ENCODE measurements at regions not wholly inside any gene's neighbourhood (a gene's known extent, or its start where the extent isn't known, plus 50 kb on each side); places are given as distances from the start of the nearest gene placed in this dataset.
"Not testable (repeated sequence)": the region's sequence is repeated elsewhere in the genome, so short reads cannot be mapped to it uniquely, and the experiment has no call there.

GRCh38 chr18:70709144-70709543, 420.3 kb downstream of the SOCS6 start:
- H3K36me3 Mint-ChIP-seq (ENCODE audit: insufficient read depth) = no peaks in the 10 kb centered on the region

DNA sequence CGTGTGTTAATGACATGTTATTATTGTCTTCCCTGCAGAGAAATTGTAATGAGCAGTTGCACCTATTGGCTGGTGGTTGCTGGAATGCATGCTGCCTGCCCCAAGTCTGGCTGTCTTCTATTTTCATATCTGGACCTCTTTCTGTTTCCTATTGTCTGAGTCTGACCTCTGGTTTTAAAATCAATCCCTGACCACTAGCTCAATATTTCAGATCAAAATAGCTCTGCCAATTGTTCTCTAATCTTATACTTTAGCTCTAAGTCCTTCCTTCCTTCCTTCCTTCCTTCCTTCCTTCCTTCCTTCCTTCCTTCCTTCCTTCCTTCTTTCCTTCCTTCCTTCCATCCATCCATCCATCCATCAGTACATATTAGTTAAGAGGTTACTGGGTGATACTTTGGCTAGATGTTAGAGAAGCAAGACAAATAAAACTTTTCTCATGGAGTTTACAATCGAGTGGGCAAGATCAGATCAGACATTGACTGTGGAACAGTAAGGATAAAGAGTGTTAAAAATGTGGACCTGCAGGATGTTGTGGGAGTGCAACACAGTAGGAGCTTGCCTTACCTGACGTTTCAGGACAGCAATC, 417.1 kb downstream of the SOCS6 start:
- H3K27ac Mint-ChIP-seq = no peak overlapping the region
- no peaks in the 10 kb centered on the region for H3K36me3 Mint-ChIP-seq (ENCODE audit: insufficient read depth)
- TF ChIP-seq, protein P1, sequence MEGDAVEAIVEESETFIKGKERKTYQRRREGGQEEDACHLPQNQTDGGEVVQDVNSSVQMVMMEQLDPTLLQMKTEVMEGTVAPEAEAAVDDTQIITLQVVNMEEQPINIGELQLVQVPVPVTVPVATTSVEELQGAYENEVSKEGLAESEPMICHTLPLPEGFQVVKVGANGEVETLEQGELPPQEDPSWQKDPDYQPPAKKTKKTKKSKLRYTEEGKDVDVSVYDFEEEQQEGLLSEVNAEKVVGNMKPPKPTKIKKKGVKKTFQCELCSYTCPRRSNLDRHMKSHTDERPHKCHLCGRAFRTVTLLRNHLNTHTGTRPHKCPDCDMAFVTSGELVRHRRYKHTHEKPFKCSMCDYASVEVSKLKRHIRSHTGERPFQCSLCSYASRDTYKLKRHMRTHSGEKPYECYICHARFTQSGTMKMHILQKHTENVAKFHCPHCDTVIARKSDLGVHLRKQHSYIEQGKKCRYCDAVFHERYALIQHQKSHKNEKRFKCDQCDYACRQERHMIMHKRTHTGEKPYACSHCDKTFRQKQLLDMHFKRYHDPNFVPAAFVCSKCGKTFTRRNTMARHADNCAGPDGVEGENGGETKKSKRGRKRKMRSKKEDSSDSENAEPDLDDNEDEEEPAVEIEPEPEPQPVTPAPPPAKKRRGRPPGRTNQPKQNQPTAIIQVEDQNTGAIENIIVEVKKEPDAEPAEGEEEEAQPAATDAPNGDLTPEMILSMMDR (IDR thresholded peaks at IDR 0.05; ENCODE audit: unreplicated experiment) = no peak
- H3K27me3 Mint-ChIP-seq = peaks cover 3% of the 10 kb centered on the region
- H3K9me3 Mint-ChIP-seq (ENCODE audit: low read depth) = peaks cover 4% of the 10 kb centered on the region
- no peak overlapping the region for H3K4me3 Mint-ChIP-seq (ENCODE audit: low read depth)
- no peak for DNase-seq (ENCODE audit: low spot score, unreplicated experiment)
- H3K4me1 Mint-ChIP-seq (ENCODE audit: low read depth) = no peaks in the 10 kb centered on the region

More at GRCh38 chr18:70709144-70709543, 420.3 kb downstream of the SOCS6 start:
- H3K27me3 Mint-ChIP-seq = peaks cover 3% of the 10 kb centered on the region
- no peak overlapping the region for H3K27ac Mint-ChIP-seq
- TF ChIP-seq, protein P1 (IDR thresholded peaks at IDR 0.05; ENCODE audit: unreplicated experiment) = no peak
- no peak overlapping the region for H3K4me3 Mint-ChIP-seq (ENCODE audit: low read depth)
- DNase-seq (ENCODE audit: low spot score, unreplicated experiment) = no peak
- H3K9me3 Mint-ChIP-seq (ENCODE audit: low read depth) = peaks cover 12% of the 10 kb centered on the region
- peaks cover 3% of the 10 kb centered on the region for H3K4me1 Mint-ChIP-seq (ENCODE audit: low read depth)

DNA sequence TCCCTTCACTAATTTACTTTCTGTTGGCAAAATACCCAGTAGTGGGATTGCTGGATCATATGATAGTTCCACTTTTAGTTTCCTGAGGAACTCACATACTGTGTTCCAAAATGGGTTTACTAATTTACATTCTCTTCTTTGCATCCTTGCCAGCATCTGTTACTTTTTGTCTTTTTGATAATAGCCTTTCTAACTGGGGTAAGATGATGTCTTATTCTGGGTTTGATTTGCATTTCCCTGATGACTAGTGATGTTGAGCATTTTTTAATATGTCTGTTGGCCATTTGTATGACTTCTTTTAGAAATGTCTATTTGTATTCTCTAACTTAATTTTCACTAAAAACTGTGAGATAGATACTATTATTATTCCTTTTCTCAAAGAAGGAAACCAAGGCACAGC, 411.7 kb downstream of the SOCS6 start:
- no peaks in the 10 kb centered on the region for H3K36me3 Mint-ChIP-seq (ENCODE audit: insufficient read depth)
- no peak overlapping the region for H3K27ac Mint-ChIP-seq
- no peaks in the 10 kb centered on the region for H3K27me3 Mint-ChIP-seq
- DNase-seq (ENCODE audit: low spot score, unreplicated experiment) = no peak
- peaks cover 5% of the 10 kb centered on the region for H3K9me3 Mint-ChIP-seq (ENCODE audit: low read depth)
- peaks cover 7% of the 10 kb centered on the region for H3K4me1 Mint-ChIP-seq (ENCODE audit: low read depth)
- TF ChIP-seq, protein P1 (IDR thresholded peaks at IDR 0.05; ENCODE audit: unreplicated experiment) = no peak
- H3K4me3 Mint-ChIP-seq (ENCODE audit: low read depth) = no peak overlapping the region

- Mint-ChIP-seq H3K4me1 (ENCODE audit: low read depth) (peaks cover 7% of the 10 kb centered on the region), H3K36me3 (ENCODE audit: insufficient read depth) (no peaks in the 10 kb centered on the region), H3K4me3 (ENCODE audit: low read depth) (no peak overlapping the region), H3K9me3 (ENCODE audit: low read depth) (peaks cover 5% of the 10 kb centered on the region), H3K27ac (no peak overlapping the region), H3K27me3 (no peaks in the 10 kb centered on the region)
- TF ChIP-seq, protein P1 (IDR thresholded peaks at IDR 0.05; ENCODE audit: unreplicated experiment) = no peak
- no peak for DNase-seq (ENCODE audit: low spot score, unreplicated experiment)
Observed at GRCh38 chr18:70698574-70698973, 409.7 kb downstream of the SOCS6 start.

- Mint-ChIP-seq H3K36me3 (ENCODE audit: insufficient read depth) (no peaks in the 10 kb centered on the region), H3K9me3 (ENCODE audit: low read depth) (peaks cover 5% of the 10 kb centered on the region)
- no peak for DNase-seq (ENCODE audit: low spot score, unreplicated experiment)
Observed at GRCh38 chr18:70693246-70693645, 404.4 kb downstream of the SOCS6 start.

DNA sequence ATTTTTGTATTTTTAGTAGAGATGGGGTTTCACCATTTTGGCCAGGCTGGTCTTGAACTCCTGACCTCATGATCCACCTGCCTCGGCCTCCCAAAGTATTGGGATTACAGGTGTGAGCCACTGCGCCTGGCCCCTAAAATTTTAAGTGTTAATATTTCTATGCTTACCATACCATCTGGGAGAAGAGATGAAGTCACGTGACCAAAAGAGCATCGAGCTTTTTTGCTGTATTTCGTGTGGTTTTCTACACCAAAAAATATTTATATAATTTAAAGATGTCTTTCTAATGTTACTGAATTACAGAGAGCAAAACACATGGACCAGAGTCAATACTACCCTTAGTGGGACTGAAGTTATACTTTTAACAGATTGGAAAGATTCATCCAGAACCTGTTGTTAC, 400.9 kb downstream of the SOCS6 start:
- not testable (repeated sequence) for H3K36me3 Mint-ChIP-seq (ENCODE audit: insufficient read depth); H3K27me3 Mint-ChIP-seq; H3K27ac Mint-ChIP-seq; H3K9me3 Mint-ChIP-seq (ENCODE audit: low read depth); DNase-seq (ENCODE audit: low spot score, unreplicated experiment); H3K4me1 Mint-ChIP-seq (ENCODE audit: low read depth); H3K4me3 Mint-ChIP-seq (ENCODE audit: low read depth)

More at GRCh38 chr18:70693246-70693645, 404.4 kb downstream of the SOCS6 start:
- H3K27ac Mint-ChIP-seq = no peak overlapping the region
- no peak overlapping the region for H3K4me3 Mint-ChIP-seq (ENCODE audit: low read depth)
- TF ChIP-seq, protein P1 (IDR thresholded peaks at IDR 0.05; ENCODE audit: unreplicated experiment) = no peak
- no peaks in the 10 kb centered on the region for H3K27me3 Mint-ChIP-seq
- peaks cover 4% of the 10 kb centered on the region for H3K4me1 Mint-ChIP-seq (ENCODE audit: low read depth)
